ENCODE measurements at regions not wholly inside any gene's neighbourhood (a gene's known extent, or its start where the extent isn't known, plus 50 kb on each side); places are given as distances from the start of the nearest gene placed in this dataset.

DNA sequence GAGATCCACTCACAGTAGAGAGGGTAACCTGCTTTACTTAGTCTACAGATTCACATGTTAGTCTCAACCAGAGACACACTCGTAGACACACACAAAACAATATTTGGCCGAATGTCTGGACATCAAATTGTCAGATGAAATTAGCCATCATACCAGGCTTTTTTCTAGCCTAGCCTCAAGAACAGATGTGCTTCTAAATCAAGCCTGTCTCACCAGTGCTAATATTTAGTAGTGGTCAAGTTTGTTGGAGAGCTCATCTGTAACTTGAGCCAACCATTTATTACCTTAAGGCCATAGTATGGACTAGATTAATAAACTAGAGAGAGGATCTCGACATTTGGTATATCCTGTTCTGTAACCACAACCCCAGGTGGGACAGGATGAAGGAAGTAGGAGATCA lies 1118.8 kb upstream of the MAP3K7 start:
- Histone ChIP-seq H3K27me3 (no peaks in the 10 kb centered on the region), H3K9me3 (no peaks in the 10 kb centered on the region), H3K4me3 (no peak overlapping the region), H3K36me3 (no peaks in the 10 kb centered on the region), H3K4me1 (no peaks in the 10 kb centered on the region), H3K27ac (no peak overlapping the region)
- WGBS, 2 donors, result 72 to 96% methylated on average over 3 of the region's 3 CpGs
- ATAC-seq (ENCODE audit: low FRiP score in 2 of 2) (no peak), DNase-seq (no peak)
- TF ChIP-seq EP300 (IDR thresholded peaks at IDR 0.05) (no peak), POLR2AphosphoS5 (IDR thresholded peaks at IDR 0.05) (no peak), POLR2A (IDR thresholded peaks at IDR 0.05) (no peak)
- TF ChIP-seq, protein P1, sequence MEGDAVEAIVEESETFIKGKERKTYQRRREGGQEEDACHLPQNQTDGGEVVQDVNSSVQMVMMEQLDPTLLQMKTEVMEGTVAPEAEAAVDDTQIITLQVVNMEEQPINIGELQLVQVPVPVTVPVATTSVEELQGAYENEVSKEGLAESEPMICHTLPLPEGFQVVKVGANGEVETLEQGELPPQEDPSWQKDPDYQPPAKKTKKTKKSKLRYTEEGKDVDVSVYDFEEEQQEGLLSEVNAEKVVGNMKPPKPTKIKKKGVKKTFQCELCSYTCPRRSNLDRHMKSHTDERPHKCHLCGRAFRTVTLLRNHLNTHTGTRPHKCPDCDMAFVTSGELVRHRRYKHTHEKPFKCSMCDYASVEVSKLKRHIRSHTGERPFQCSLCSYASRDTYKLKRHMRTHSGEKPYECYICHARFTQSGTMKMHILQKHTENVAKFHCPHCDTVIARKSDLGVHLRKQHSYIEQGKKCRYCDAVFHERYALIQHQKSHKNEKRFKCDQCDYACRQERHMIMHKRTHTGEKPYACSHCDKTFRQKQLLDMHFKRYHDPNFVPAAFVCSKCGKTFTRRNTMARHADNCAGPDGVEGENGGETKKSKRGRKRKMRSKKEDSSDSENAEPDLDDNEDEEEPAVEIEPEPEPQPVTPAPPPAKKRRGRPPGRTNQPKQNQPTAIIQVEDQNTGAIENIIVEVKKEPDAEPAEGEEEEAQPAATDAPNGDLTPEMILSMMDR (IDR thresholded peaks at IDR 0.05), result no peak

DNA sequence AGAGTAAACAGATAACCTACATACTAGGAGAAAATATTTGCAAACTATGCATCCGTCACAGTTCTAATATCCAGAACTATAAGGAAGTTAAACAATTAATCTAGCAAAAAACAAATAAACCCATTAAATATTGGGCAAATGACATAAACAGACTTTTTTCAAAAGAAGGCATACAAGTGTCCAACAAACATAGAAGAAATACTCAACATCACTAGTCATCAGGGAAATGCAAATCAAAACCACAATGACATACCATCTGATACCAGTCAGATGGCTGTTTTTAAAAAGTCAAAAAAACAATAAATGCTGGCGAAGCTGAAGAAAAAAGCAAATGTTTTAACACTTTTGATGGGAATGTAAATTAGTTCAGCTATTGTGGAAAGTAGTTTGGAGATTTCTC lies 1117.7 kb upstream of the MAP3K7 start:
- 82 to 83% methylated on average over 2 of the region's 2 CpGs for WGBS, 2 donors

DNA sequence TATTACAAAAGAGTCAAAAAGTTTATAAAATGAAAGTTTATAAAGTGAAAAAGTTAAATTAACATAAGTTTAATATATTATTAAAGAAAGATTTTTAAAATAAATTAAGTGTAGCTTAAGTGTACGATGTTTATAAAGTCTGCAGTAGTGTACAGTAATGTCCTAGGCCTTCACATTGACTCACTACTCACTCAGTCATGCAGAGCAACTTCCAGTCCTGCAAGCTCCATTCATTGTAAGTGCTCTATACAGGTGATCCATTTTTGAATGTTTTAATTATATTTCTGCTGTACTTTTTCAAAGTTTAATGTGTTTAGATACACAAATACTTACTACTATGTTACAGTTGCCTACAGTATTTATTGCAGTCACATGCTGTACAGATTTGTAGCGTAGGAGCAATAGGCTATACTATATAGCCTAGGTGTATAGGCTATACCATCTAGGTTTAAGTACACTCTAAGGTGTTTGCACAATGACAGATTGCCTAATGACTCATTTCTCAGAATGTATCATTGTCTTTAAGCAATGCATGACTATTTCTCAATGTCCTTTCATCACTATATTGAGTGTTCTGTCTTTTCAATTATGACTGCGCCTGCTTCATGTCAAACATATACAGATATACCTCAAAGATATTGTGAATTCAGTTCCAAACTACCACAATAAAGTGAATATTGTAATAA lies 1110.3 kb upstream of the MAP3K7 start:
- Histone ChIP-seq H3K27me3 (no peaks in the 10 kb centered on the region), H3K27ac (no peak overlapping the region), H3K36me3 (no peaks in the 10 kb centered on the region), H3K9me3 (no peaks in the 10 kb centered on the region), H3K4me3 (no peak overlapping the region), H3K4me1 (no peaks in the 10 kb centered on the region)
- WGBS, 2 donors, result 86 to 88% methylated on average over 3 of the region's 3 CpGs
- TF ChIP-seq POLR2AphosphoS5 (IDR thresholded peaks at IDR 0.05) (no peak), POLR2A (IDR thresholded peaks at IDR 0.05) (no peak), EP300 (IDR thresholded peaks at IDR 0.05) (no peak)
- TF ChIP-seq, protein P1 (IDR thresholded peaks at IDR 0.05), result no peak
- DNase-seq (no peak), ATAC-seq (ENCODE audit: low FRiP score in 2 of 2) (no peak)

More for the DNA sequence above, 1117.7 kb upstream of the MAP3K7 start:
- Histone ChIP-seq H3K27me3 (no peaks in the 10 kb centered on the region), H3K4me3 (no peak overlapping the region), H3K9me3 (no peaks in the 10 kb centered on the region), H3K27ac (no peak overlapping the region), H3K4me1 (no peaks in the 10 kb centered on the region), H3K36me3 (no peaks in the 10 kb centered on the region)
- ATAC-seq (ENCODE audit: low FRiP score in 2 of 2) (no peak), DNase-seq (no peak)
- no peak for TF ChIP-seq EP300 (IDR thresholded peaks at IDR 0.05)
- no peak for TF ChIP-seq POLR2A (IDR thresholded peaks at IDR 0.05)
- no peak for TF ChIP-seq POLR2AphosphoS5 (IDR thresholded peaks at IDR 0.05)
- TF ChIP-seq, protein P1 (IDR thresholded peaks at IDR 0.05), result no peak

DNA sequence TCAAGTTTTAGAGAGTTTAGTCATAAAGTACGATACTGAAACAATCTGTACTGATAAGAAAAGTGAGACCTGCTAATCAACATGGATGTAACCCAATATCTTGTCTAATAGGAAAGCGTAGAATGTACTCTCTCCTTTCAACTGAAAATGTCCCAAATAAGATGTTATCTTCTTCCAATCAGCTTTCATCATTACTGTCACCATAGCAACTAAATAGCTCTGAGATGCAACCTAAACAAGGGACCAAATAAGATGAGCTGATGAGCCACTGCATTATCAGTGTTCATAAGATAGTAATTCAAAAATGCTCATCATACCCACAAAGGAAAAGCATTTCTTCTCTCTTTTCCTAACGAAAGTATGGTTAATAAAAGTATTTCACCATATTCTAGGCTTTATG lies 1108.3 kb upstream of the MAP3K7 start:
- no peak overlapping the region for H3K27ac ChIP-seq
- H3K4me1 ChIP-seq, result no peaks in the 10 kb centered on the region
- DNase-seq (no peak), ATAC-seq (ENCODE audit: low FRiP score in 2 of 2) (no peak)
- H3K4me3 ChIP-seq, result no peak overlapping the region
- H3K9me3 ChIP-seq, result no peaks in the 10 kb centered on the region
- no peaks in the 10 kb centered on the region for H3K27me3 ChIP-seq
- 73 to 84% methylated on average over 3 of the region's 3 CpGs for WGBS, 2 donors
- TF ChIP-seq POLR2AphosphoS5 (IDR thresholded peaks at IDR 0.05), result no peak
- TF ChIP-seq POLR2A (IDR thresholded peaks at IDR 0.05), result no peak
- TF ChIP-seq, protein P1 (IDR thresholded peaks at IDR 0.05), result no peak
- no peak for TF ChIP-seq EP300 (IDR thresholded peaks at IDR 0.05)
- no peaks in the 10 kb centered on the region for H3K36me3 ChIP-seq

DNA sequence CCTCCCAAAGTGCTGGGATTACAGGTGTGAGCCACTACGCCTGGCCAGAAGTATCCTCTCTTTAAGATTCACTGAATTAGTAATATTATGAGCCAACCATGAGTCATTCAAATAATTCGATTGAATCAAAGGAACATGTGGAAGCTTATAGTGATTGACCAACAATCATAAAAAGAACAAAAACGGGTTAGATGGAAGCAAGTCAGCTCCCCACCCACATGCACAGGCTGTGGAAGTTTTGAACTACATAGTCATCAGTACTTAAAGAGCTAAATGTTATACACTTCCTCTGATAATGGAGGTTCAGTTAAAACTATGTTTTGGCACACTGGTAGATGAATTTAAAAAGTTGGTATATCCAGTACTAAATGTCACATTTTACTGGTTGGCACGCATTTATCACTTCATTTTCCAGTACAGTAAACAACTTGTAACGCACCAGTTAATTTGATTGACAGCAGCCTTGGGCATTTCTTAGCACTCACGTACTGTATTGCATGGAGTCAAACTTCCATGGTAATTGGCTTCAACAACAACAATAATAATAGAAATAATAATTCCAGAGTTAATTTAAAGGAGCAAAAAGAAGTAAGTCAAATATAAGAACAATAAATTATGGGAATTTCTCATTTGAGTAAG lies 1107.3 kb upstream of the MAP3K7 start:
- WGBS, 2 donors, result 76 to 79% methylated on average over 6 of the region's 6 CpGs
- TF ChIP-seq POLR2A (IDR thresholded peaks at IDR 0.05) (no peak), EP300 (IDR thresholded peaks at IDR 0.05) (no peak), POLR2AphosphoS5 (IDR thresholded peaks at IDR 0.05) (no peak)
- TF ChIP-seq, protein P1 (IDR thresholded peaks at IDR 0.05), result no peak
- Histone ChIP-seq H3K27me3 (no peaks in the 10 kb centered on the region), H3K4me1 (no peaks in the 10 kb centered on the region), H3K27ac (no peak overlapping the region), H3K4me3 (no peak overlapping the region), H3K36me3 (no peaks in the 10 kb centered on the region), H3K9me3 (no peaks in the 10 kb centered on the region)
- ATAC-seq (ENCODE audit: low FRiP score in 2 of 2) (no peak), DNase-seq (no peak)

Measured in upper lobe of left lung (tissue), 6 donors.